ENCODE measurements at regions not wholly inside any gene's neighbourhood (a gene's known extent, or its start where the extent isn't known, plus 50 kb on each side); places are given as distances from the start of the nearest gene placed in this dataset.
A peak's percentile ranks its signal among the peaks of the same experiment; 100 is the strongest.

- no peak for DNase-seq
Measured at GRCh38 chr22:49213731-49214352, 613.8 kb downstream of the BRD1 start.

- no peak for DNase-seq
Measured at GRCh38 chr22:49212466-49212865, 615.2 kb downstream of the BRD1 start.

- DNase-seq, result no peak
Measured at GRCh38 chr22:49212002-49212401, 615.7 kb downstream of the BRD1 start.

- no peak for DNase-seq
Measured at GRCh38 chr22:49211176-49211575, 616.5 kb downstream of the BRD1 start.

- no peak for DNase-seq
Measured at GRCh38 chr22:49210606-49211005, 617.1 kb downstream of the BRD1 start.

GRCh38 chr22:49209452-49210195, 618.0 kb downstream of the BRD1 start:
- peak; percentile 69 for DNase-seq

GRCh38 chr22:49208768-49209252, 618.9 kb downstream of the BRD1 start:
- DNase-seq, result no peak

- DNase-seq, result no peak
Measured at GRCh38 chr22:49208004-49208402, 619.7 kb downstream of the BRD1 start.

- DNase-seq, result no peak
Measured at GRCh38 chr22:49207008-49208003, 620.4 kb downstream of the BRD1 start.

GRCh38 chr22:49206281-49206680, 621.4 kb downstream of the BRD1 start:
- DNase-seq, result no peak

GRCh38 chr22:49205483-49205800, 622.2 kb downstream of the BRD1 start:
- DNase-seq, result no peak

- DNase-seq, result no peak
Measured at GRCh38 chr22:49204599-49205482, 622.8 kb downstream of the BRD1 start.

- no peak for DNase-seq
Measured at GRCh38 chr22:49203859-49204598, 623.6 kb downstream of the BRD1 start.

- DNase-seq, result no peak
Measured at GRCh38 chr22:49203091-49203858, 624.4 kb downstream of the BRD1 start.

GRCh38 chr22:49202226-49202625, 625.4 kb downstream of the BRD1 start:
- no peak for DNase-seq

- no peak for DNase-seq
Measured at GRCh38 chr22:49201046-49201970, 626.4 kb downstream of the BRD1 start.

GRCh38 chr22:49199224-49199623, 628.4 kb downstream of the BRD1 start:
- no peak for DNase-seq

GRCh38 chr22:49198705-49199084, 629.0 kb downstream of the BRD1 start:
- no peak for DNase-seq

- no peak for DNase-seq
Measured at GRCh38 chr22:49197986-49198704, 629.5 kb downstream of the BRD1 start.

Data from NCI-H2107 (cell line).